OCI-LY7 (cell line): ENCODE measurements at regions not wholly inside any gene's neighbourhood (a gene's known extent, or its start where the extent isn't known, plus 50 kb on each side); places are given as distances from the start of the nearest gene placed in this dataset.

Experiments
- EZH2phosphoT487 ChIP-seq: fragments of 200-600 bp; sonication (generic); IDR thresholded peaks from 2 replicates; pipeline ENCODE4 v1.6.1; 2018; ENCODE audit warnings: low read depth, borderline replicate concordance, mild to moderate bottlenecking, mixed run types, antibody characterized with exemption, low read length, moderate library complexity, mixed read lengths
- TF ChIP-seq, protein P1 (sequence below): fragments of 200-600 bp; sonication (generic); conservative IDR thresholded peaks from 2 replicates; pipeline ENCODE4 v1.5.1; 2014; ENCODE audit warnings: mild to moderate bottlenecking, antibody characterized with exemption, low read length, moderate library complexity, mixed read lengths

DNA sequence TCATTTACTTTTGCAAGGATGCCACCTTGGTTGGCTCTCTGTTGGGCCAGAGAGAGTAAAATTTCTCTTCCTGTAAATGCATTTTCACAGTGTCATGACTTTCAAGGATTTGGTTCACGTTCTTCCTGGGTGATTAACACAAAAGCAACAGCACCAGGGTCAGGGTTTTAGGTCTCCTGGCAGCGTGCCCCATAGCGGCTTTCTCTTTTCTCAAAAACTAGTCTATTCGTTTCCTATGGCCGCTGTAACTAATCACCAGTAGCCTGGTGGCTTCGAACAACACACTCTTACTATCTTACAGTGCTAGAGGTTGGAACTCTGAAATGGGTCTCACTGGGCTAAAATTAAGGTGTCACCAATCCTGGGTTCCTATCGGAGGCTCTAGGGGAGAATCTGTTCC is 56.3 kb upstream of the ACMSD start:
- TF ChIP-seq, protein P1, sequence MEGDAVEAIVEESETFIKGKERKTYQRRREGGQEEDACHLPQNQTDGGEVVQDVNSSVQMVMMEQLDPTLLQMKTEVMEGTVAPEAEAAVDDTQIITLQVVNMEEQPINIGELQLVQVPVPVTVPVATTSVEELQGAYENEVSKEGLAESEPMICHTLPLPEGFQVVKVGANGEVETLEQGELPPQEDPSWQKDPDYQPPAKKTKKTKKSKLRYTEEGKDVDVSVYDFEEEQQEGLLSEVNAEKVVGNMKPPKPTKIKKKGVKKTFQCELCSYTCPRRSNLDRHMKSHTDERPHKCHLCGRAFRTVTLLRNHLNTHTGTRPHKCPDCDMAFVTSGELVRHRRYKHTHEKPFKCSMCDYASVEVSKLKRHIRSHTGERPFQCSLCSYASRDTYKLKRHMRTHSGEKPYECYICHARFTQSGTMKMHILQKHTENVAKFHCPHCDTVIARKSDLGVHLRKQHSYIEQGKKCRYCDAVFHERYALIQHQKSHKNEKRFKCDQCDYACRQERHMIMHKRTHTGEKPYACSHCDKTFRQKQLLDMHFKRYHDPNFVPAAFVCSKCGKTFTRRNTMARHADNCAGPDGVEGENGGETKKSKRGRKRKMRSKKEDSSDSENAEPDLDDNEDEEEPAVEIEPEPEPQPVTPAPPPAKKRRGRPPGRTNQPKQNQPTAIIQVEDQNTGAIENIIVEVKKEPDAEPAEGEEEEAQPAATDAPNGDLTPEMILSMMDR, result no peak
- TF ChIP-seq EZH2phosphoT487, result no peak
